Upper lobe of right lung (tissue), 1 donor: ENCODE measurements at regions not wholly inside any gene's neighbourhood (a gene's known extent, or its start where the extent isn't known, plus 50 kb on each side); places are given as distances from the start of the nearest gene placed in this dataset.

Source experiments
- ATAC-seq: fragments of 200-7000 bp; cut with Tn5 transposase; one replicate; pipeline ENCODE4 v1.9.1; 2020; ENCODE audit warnings: mild to moderate bottlenecking, moderate library complexity
- DNase-seq: peaks from one replicate; pipeline ENCODE4 v3.0.0-alpha.2; 2020
- H3K27ac ChIP-seq: fragments of 200-600 bp; one replicate; pipeline ENCODE4 v1.8.0; 2022
- H3K27me3 ChIP-seq: fragments of 200-600 bp; one replicate; pipeline ENCODE4 v1.8.0; 2022; ENCODE audit warnings: mild to moderate bottlenecking
- H3K36me3 ChIP-seq: fragments of 200-600 bp; one replicate; pipeline ENCODE4 v1.8.0; 2022
- H3K4me1 ChIP-seq: fragments of 200-600 bp; one replicate; pipeline ENCODE4 v1.8.0; 2022
- H3K4me3 ChIP-seq: fragments of 200-600 bp; one replicate; pipeline ENCODE4 v1.8.0; 2022; ENCODE audit warnings: mild to moderate bottlenecking
- H3K9me3 ChIP-seq: fragments of 200-600 bp; one replicate; pipeline ENCODE4 v1.8.0; 2022
- CTCF ChIP-seq: fragments of 200-600 bp; IDR thresholded peaks from one replicate; pipeline ENCODE4 v1.8.0; 2022; ENCODE audit warnings: antibody characterized with exemption
- intact Hi-C: fragments of 100-400 bp; cut with DNase I; formaldehyde crosslinking; loops from one replicate; pipeline ENCODE4 v1.11.0; 2022
- donor health status: DM: no; HTN: yes; CAD: no; lungs with severe emphysema.

DNA sequence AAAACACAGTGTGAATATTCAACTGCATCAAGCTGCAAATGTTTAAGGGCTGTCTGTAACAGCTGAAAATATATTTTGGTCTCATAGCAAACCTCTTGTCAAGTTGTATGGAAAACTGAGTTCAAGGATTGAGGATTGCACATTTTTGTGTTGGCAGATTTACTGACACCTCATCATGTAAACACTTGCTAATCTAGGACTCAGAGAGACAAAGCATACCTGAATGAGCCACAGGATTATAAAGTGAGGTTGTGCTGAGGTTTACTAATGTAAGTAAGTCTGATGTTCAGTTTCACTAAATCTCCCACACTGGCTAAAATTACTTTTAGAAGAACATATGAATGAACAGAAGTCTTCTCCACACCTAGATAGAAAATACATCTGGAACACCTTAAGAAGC lies 1993.1 kb upstream of the CELF4 start:
- DNase-seq = no peak
- ATAC-seq = no peak
- H3K36me3 ChIP-seq = no peaks in the 10 kb centered on the region
- H3K27ac ChIP-seq = no peak overlapping the region
- no peak for TF ChIP-seq CTCF
- H3K4me1 ChIP-seq = no peaks in the 10 kb centered on the region
- H3K27me3 ChIP-seq = no peaks in the 10 kb centered on the region
- intact Hi-C loops = no loop called here
- H3K9me3 ChIP-seq = no peaks in the 10 kb centered on the region
- no peak overlapping the region for H3K4me3 ChIP-seq

GRCh38 chr18:39555496-39555895 lies 1989.9 kb upstream of the CELF4 start:
- Histone ChIP-seq H3K4me3 (no peak overlapping the region), H3K9me3 (no peaks in the 10 kb centered on the region), H3K27me3 (no peaks in the 10 kb centered on the region), H3K4me1 (no peaks in the 10 kb centered on the region), H3K27ac (no peak overlapping the region), H3K36me3 (no peaks in the 10 kb centered on the region)
- intact Hi-C loops = no loop called here
- no peak for TF ChIP-seq CTCF
- ATAC-seq = no peak
- DNase-seq = no peak

DNA sequence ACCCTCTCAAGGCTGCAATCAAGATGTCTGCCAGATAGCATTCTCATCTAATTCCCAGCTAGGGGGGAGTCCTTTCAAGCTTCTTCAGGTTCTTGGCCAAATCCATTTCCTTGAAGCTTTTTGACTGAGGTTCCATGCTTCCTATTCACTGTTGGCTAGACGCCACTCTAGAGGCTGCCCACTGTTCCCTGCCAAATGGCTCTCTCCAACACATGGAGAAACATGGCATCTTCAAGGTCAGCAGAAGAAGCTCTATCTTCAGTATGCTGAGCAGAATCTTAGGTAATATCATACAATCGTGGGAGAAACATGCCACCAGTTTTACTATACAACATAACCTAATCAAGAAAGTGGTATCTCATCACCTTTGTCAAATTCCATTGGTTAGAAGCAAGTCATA lies 1985.1 kb upstream of the CELF4 start:
- no peak for TF ChIP-seq CTCF
- Histone ChIP-seq H3K36me3 (no peaks in the 10 kb centered on the region), H3K9me3 (no peaks in the 10 kb centered on the region), H3K4me1 (no peaks in the 10 kb centered on the region), H3K27ac (no peak overlapping the region), H3K27me3 (no peaks in the 10 kb centered on the region), H3K4me3 (no peak overlapping the region)
- DNase-seq = no peak
- no peak for ATAC-seq
- intact Hi-C loops = no loop called here

GRCh38 chr18:39549144-39549543 lies 1983.5 kb upstream of the CELF4 start:
- no peak for ATAC-seq
- intact Hi-C loops = no loop called here
- H3K27ac ChIP-seq = no peak overlapping the region
- H3K27me3 ChIP-seq = no peaks in the 10 kb centered on the region
- no peaks in the 10 kb centered on the region for H3K4me1 ChIP-seq
- no peaks in the 10 kb centered on the region for H3K9me3 ChIP-seq
- no peak overlapping the region for H3K4me3 ChIP-seq
- DNase-seq = no peak
- no peak for TF ChIP-seq CTCF
- no peaks in the 10 kb centered on the region for H3K36me3 ChIP-seq

DNA sequence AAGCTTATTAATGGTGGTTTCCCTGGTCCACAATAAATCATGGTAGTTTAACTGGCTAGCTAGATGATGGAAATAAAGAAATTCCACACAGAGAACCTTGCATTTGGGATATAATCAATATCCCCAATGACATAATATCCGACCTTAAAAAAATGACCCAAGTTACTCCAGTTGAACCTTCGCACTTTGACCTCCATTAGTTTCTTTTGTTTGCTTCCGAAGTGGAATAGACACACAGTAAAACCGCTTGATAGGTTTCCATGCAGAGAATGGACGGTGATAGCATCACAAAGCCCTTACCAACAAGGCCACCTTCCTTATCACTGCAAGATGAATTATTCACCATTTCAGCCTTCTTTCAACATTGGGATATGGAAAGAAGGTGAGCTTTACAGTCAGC lies 1966.1 kb upstream of the CELF4 start:
- no peak overlapping the region for H3K4me3 ChIP-seq
- no peaks in the 10 kb centered on the region for H3K9me3 ChIP-seq
- H3K27ac ChIP-seq = no peak overlapping the region
- intact Hi-C loops = no loop called here
- no peak for TF ChIP-seq CTCF
- no peaks in the 10 kb centered on the region for H3K4me1 ChIP-seq
- DNase-seq (no peak), ATAC-seq (no peak)
- no peaks in the 10 kb centered on the region for H3K27me3 ChIP-seq
- H3K36me3 ChIP-seq = no peaks in the 10 kb centered on the region

GRCh38 chr18:39529358-39529757 lies 1963.8 kb upstream of the CELF4 start:
- intact Hi-C loops = no loop called here
- Histone ChIP-seq H3K27me3 (no peaks in the 10 kb centered on the region), H3K36me3 (no peaks in the 10 kb centered on the region), H3K27ac (no peak overlapping the region), H3K4me1 (no peaks in the 10 kb centered on the region), H3K9me3 (no peaks in the 10 kb centered on the region), H3K4me3 (no peak overlapping the region)
- DNase-seq = no peak
- no peak for ATAC-seq
- no peak for TF ChIP-seq CTCF
